ENCODE measurements at regions not wholly inside any gene's neighbourhood (a gene's known extent, or its start where the extent isn't known, plus 50 kb on each side); places are given as distances from the start of the nearest gene placed in this dataset.

GRCh38 chr6:924661-925060 is 231.7 kb upstream of the EXOC2 start:
- TF ChIP-seq CTCF (IDR thresholded peaks at IDR 0.05): no peak
- TF ChIP-seq POLR2A (IDR thresholded peaks at IDR 0.05): no peak
